CD14-positive monocyte (primary cell): ENCODE measurements at regions not wholly inside any gene's neighbourhood (a gene's known extent, or its start where the extent isn't known, plus 50 kb on each side); places are given as distances from the start of the nearest gene placed in this dataset.

Experiments used
- DNase-seq, 3 donors: peaks; one replicate each; pipeline ENCODE4 v3.0.0-alpha.2; 2011 to 2022
- H2AFZ ChIP-seq: 2 replicates; pipeline ENCODE4 v1.6.0; 2012; ENCODE audit warnings: mild to moderate bottlenecking, low read depth, low read length, inconsistent platforms; ENCODE audit not compliant: insufficient read depth, poor library complexity, severe bottlenecking
- H3K27ac ChIP-seq, 2 donors: 1 replicate in 1 of 2; 2 replicates in 1 of 2; pipeline ENCODE4 v1.5.1; 2012 to 2013; ENCODE audit warnings: low read length in 2 of 2, control low read depth in 1 of 2, inconsistent platforms in 1 of 2, low read depth in 1 of 2, mild to moderate bottlenecking in 1 of 2
- H3K27me3 ChIP-seq, 2 donors: one replicate each; pipeline versions ENCODE4 v1.6.0 to v1.6.1; 2011 to 2013; ENCODE audit warnings: low read length in 2 of 2; ENCODE audit not compliant: control insufficient read depth in 2 of 2, insufficient read depth in 2 of 2
- H3K36me3 ChIP-seq, 2 donors: replicated peaks in 1 of 2; 1 replicate in 1 of 2; 2 replicates in 1 of 2; pipeline versions ENCODE4 v1.5.1 to v1.6.1; 2012 to 2013; ENCODE audit warnings: low read length in 2 of 2, control low read depth in 1 of 2, inconsistent platforms in 1 of 2, mild to moderate bottlenecking in 1 of 2; ENCODE audit not compliant: insufficient read depth in 2 of 2, control insufficient read depth in 1 of 2
- H3K4me1 ChIP-seq, 2 donors: 1 replicate in 1 of 2; 2 replicates in 1 of 2; pipeline versions ENCODE4 v1.5.1 to v1.6.1; 2012 to 2013; ENCODE audit warnings: low read length in 2 of 2, control low read depth in 1 of 2, inconsistent platforms in 1 of 2, mild to moderate bottlenecking in 1 of 2, moderate library complexity in 1 of 2; ENCODE audit not compliant: insufficient read depth in 2 of 2, control insufficient read depth in 1 of 2
- H3K4me2 ChIP-seq: replicated peaks from 2 replicates; pipeline ENCODE3; 2012; ENCODE audit warnings: low read length, moderate library complexity, mild to moderate bottlenecking; ENCODE audit not compliant: poor library complexity, severe bottlenecking; ENCODE audit errors: extremely low read depth
- H3K4me3 ChIP-seq, 3 experiments: fragments of 200-600 bp in 1 of 3; sonication (generic) in 1 of 3; replicated peaks in 1 of 3; 1 replicate in 2 of 3; 2 replicates in 1 of 3; pipeline ENCODE4 v1.5.1; 2011 to 2013; ENCODE audit warnings: low read length in 3 of 3, mild to moderate bottlenecking in 3 of 3, control low read depth in 2 of 3, low read depth in 2 of 3, inconsistent platforms in 1 of 3, moderate library complexity in 1 of 3
- H3K79me2 ChIP-seq: 2 replicates; pipeline ENCODE4 v1.6.0; 2012; ENCODE audit warnings: mild to moderate bottlenecking, control low read depth, inconsistent platforms, low read length, moderate library complexity; ENCODE audit not compliant: insufficient read depth
- H3K9ac ChIP-seq: 2 replicates; pipeline ENCODE4 v1.6.0; 2017; ENCODE audit warnings: low read length, mild to moderate bottlenecking; ENCODE audit not compliant: insufficient read depth, poor library complexity, severe bottlenecking
- H3K9me3 ChIP-seq, 2 donors: replicated peaks in 1 of 2; 1 replicate in 1 of 2; 2 replicates in 1 of 2; pipeline versions ENCODE4 v1.5.1 to v1.6.1; 2012 to 2013; ENCODE audit warnings: low read length in 2 of 2, control low read depth in 1 of 2; ENCODE audit not compliant: control insufficient read depth in 1 of 2, insufficient read depth in 1 of 2
- H4K20me1 ChIP-seq: 2 replicates; pipeline ENCODE4 v1.6.0; 2012; ENCODE audit warnings: mild to moderate bottlenecking, low read length, control low read depth, moderate library complexity; ENCODE audit not compliant: insufficient read depth
- H3K27ac Mint-ChIP-seq, 7 donors: one replicate each; pipeline ENCODE4 v1.8.0; 2020; ENCODE audit warnings: mild to moderate bottlenecking in 7 of 7, mixed read lengths in 7 of 7, moderate library complexity in 6 of 7, inconsistent platforms in 2 of 7
- H3K27me3 Mint-ChIP-seq, 3 donors: one replicate each; pipeline ENCODE4 v1.8.0; 2021 to 2022; ENCODE audit warnings: low read depth in 3 of 3, mild to moderate bottlenecking in 3 of 3, mixed read lengths in 3 of 3, moderate library complexity in 3 of 3, inconsistent platforms in 1 of 3
- H3K36me3 Mint-ChIP-seq, 2 donors: one replicate each; pipeline ENCODE4 v1.8.0; 2020; ENCODE audit warnings: mixed read lengths in 2 of 2, inconsistent platforms in 1 of 2, mild to moderate bottlenecking in 1 of 2
- H3K4me1 Mint-ChIP-seq: one replicate; pipeline ENCODE4 v1.8.0; 2020; ENCODE audit warnings: mild to moderate bottlenecking, mixed read lengths
- H3K4me3 Mint-ChIP-seq, 2 donors: one replicate each; pipeline ENCODE4 v1.8.0; 2020; ENCODE audit warnings: mild to moderate bottlenecking in 2 of 2, mixed read lengths in 2 of 2, moderate library complexity in 1 of 2
- H3K9me3 Mint-ChIP-seq, 7 donors: one replicate each; pipeline ENCODE4 v1.8.0; 2020 to 2022; ENCODE audit warnings: mixed read lengths in 7 of 7, mild to moderate bottlenecking in 6 of 7, moderate library complexity in 6 of 7, inconsistent platforms in 2 of 7
- CTCF ChIP-seq: fragments of 200-600 bp; IDR thresholded peaks from one replicate; pipeline ENCODE4 v1.8.0; 2022; ENCODE audit warnings: antibody characterized with exemption, mild to moderate bottlenecking
- WGBS: methylation state at CpG from one replicate; pipeline ENCODE4 v1.1.5; 2013; ENCODE audit warnings: missing lambda C conversion rate; ENCODE audit not compliant: insufficient coverage; 5-methylcytosine and 5-hydroxymethylcytosine counted together
- intact Hi-C, 2 donors: fragments of 100-400 bp; cut with micrococcal nuclease; formaldehyde crosslinking; loops; one replicate each; pipeline versions ENCODE4 v1.15.0 to v1.15.1; 2023

GRCh38 chr2:198268519-198268918, 464.1 kb downstream of the PLCL1 start:
- no peak for TF ChIP-seq CTCF
- H3K4me3 Mint-ChIP-seq: no peak overlapping the region
- no peaks in the 10 kb centered on the region for H3K9me3 ChIP-seq
- no peaks in the 10 kb centered on the region for H3K79me2 ChIP-seq
- H3K27ac ChIP-seq: no peak overlapping the region
- no peaks in the 10 kb centered on the region for H3K27me3 ChIP-seq
- no peaks in the 10 kb centered on the region for H3K4me1 Mint-ChIP-seq
- peaks cover 0 to 6% (median 2%) of the 10 kb centered on the region in 7 donors for H3K9me3 Mint-ChIP-seq
- WGBS: no CpG with 5 or more reads among the region's 1 CpG
- DNase-seq: no peak
- intact Hi-C loops: no loop called here
- no peaks in the 10 kb centered on the region for H3K4me1 ChIP-seq
- H3K4me2 ChIP-seq: no peak overlapping the region
- H3K4me3 ChIP-seq: no peak overlapping the region
- H3K9ac ChIP-seq: no peak overlapping the region
- no peaks in the 10 kb centered on the region for H4K20me1 ChIP-seq
- H2AFZ ChIP-seq: no peak overlapping the region
- no peak overlapping the region for H3K27ac Mint-ChIP-seq
- no peaks in the 10 kb centered on the region for H3K36me3 Mint-ChIP-seq
- peaks cover 0 to 5% (median 2%) of the 10 kb centered on the region in 3 donors for H3K27me3 Mint-ChIP-seq
- H3K36me3 ChIP-seq: no peaks in the 10 kb centered on the region

GRCh38 chr2:198259496-198259895, 455.1 kb downstream of the PLCL1 start:
- Histone ChIP-seq H3K4me3 (no peak overlapping the region), H3K79me2 (no peaks in the 10 kb centered on the region), H3K27ac (no peak overlapping the region), H4K20me1 (no peaks in the 10 kb centered on the region), H3K9ac (no peak overlapping the region), H3K9me3 (no peaks in the 10 kb centered on the region), H3K27me3 (no peaks in the 10 kb centered on the region), H3K36me3 (no peaks in the 10 kb centered on the region), H3K4me2 (no peak overlapping the region), H3K4me1 (no peaks in the 10 kb centered on the region), H2AFZ (no peak overlapping the region)
- H3K9me3 Mint-ChIP-seq: peaks cover 0 to 3% (median 0%) of the 10 kb centered on the region in 7 donors
- no peak for DNase-seq
- TF ChIP-seq CTCF: no peak
- 100% methylated on average over 3 of the region's 3 CpGs for WGBS
- peaks cover 0 to 4% (median 2%) of the 10 kb centered on the region in 3 donors for H3K27me3 Mint-ChIP-seq
- H3K4me3 Mint-ChIP-seq: no peak overlapping the region
- intact Hi-C loops: no loop called here
- no peaks in the 10 kb centered on the region for H3K36me3 Mint-ChIP-seq
- no peaks in the 10 kb centered on the region for H3K4me1 Mint-ChIP-seq
- H3K27ac Mint-ChIP-seq: no peak overlapping the region
